Hindlimb muscle (tissue), 1 donor: ENCODE measurements at regions not wholly inside any gene's neighbourhood (a gene's known extent, or its start where the extent isn't known, plus 50 kb on each side); places are given as distances from the start of the nearest gene placed in this dataset.

Source experiments
- DNase-seq: peaks from one replicate; pipeline ENCODE4 v3.0.0-alpha.2; 2013

DNA sequence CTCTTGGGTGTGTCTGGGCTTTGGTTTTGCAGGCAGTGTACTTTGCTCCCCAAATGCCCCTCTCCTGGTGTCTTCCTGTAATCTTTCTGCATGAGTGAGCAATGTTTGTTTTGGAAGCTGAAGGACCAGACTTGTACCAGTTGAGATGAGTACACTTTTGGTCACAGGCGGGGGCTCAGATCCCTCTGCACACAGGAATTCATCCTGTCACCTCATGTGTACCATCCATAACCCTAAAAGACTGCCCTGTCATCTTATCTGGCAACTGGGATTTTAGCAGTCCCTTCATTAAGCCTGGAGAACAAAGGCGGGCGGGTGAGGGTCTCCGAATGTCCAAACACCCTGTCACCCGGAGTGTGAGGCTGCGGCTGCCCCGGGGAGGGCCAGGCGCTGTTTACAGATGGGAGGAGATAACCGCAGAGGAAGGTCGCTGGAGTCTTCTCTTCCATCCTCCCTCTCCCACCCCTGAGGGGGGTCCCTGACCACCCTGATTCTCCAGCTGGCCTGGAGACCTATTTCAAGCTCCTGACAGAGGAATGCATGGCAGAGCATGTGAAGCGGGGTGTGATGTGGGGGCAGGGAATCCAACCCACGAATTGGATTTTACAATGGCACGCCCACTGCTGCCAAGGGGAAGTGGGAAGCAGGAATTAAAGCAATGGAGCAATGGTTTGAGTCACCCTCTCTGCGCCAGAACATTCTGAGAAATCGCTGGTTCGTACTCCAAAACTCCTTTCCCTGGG is 158.2 kb upstream of the MYCN start:
- DNase-seq: no peak

DNA sequence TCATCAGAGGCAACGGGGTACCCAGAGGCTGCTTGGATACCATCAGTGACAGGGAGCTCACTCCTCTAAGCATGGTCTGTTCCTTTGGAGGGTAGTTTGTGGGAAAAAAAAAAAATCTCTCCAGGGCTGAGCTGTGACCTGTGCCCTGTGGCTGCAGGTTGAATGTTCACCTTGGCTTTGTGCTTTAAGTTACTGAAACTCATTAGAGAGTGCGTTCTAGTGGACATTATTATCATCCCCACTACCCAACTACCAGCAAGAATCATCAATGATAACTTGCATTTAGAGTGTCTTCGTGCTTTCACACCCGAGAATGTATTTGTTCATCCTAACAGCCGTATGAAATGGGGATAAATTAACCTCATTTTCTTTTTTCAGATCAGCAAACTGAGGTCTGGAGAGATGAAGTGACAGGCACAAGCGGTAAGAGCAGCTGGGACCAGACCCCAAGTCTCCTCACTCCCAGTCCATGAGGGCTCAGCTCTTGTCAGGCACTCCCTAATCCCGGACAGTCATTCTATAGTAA is 157.5 kb upstream of the MYCN start:
- no peak for DNase-seq

DNA sequence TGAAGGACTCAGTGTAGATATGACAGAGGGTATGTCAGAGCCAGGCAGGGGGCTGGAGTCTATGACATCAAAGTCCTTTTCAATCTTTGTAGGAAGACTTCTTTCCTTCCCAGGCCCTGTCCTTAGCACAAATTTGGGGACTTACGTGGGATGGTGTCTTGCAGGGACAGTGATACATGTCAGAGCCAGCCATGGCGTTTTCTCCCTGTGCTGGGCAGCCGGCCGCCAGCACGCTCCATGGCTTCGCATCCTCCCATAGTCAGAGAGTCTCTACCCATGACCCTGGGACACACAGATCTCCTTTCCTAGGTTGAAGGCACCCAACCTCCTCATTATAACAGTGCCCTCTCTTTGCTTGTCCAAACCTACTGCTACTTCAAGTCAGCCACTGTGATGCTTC is 156.9 kb upstream of the MYCN start:
- DNase-seq: no peak

DNA sequence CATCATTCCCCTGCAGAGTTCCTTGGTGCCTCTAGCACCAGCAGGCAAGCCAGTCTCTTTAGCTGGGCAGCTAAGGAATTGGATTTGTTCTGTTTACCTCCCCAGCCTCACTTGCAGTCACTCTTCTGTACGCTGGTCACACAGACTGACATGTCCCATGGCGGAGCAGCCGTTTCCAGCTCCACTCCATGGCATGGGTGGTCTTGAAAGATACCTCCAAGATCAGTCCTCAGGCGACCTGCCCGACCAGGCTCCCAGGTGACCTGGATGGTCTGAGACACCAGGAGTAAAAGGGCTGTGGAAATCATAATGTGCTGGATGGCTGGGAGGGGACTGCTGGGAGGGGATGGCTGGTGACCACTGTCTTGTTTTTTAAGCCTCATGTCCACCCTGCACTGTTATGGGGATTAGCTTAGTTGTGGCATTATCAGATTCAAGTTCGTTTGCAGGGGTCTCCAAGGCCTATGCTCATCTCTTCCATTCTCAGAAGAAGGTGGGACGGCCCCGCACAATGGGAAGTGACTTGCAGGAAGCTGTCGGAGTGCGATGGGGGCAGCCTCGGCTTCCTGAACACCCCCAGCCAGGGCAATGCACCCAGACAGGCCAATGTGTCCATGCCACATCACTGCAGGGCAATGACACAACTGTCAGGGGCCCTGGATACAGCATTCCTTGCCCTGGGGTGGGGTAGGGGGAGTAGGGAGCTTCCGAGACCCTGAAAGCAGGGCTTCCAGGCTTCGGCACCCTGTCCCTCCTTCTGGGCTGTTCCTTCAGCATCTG is 156.1 kb upstream of the MYCN start:
- DNase-seq: no peak

GRCh38 chr2:15784886-15785801 is 155.2 kb upstream of the MYCN start:
- no peak for DNase-seq

DNA sequence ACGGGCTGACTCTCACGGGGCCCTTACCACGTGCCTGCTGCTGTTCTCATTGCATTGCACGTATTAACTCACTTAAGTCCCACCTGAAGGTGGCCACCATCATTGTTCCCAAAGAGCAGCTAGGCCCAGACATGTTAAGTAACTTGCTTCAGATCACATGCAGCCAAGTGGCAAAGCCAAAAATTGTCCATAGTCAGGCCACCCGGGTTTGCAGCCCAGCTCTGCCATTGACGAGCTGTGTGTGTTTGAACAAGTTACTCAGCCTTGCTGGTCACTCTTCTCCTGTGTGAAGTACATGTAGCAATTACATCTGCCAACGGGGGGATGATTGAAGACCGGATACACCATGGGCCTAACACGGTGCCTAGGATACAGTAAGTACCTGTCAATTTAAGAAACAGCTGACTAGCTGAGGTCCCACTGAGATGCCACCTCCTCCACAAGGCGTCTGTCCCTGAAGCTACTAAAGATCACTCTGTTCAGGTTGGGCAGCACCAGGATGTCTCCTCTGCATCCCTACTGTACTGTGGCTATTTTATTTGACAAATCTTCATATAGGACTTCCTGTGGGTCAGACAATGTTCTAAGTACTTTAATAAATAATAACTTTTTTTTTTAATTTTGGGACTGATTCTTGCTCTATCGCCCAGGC is 154.2 kb upstream of the MYCN start:
- DNase-seq: no peak

DNA sequence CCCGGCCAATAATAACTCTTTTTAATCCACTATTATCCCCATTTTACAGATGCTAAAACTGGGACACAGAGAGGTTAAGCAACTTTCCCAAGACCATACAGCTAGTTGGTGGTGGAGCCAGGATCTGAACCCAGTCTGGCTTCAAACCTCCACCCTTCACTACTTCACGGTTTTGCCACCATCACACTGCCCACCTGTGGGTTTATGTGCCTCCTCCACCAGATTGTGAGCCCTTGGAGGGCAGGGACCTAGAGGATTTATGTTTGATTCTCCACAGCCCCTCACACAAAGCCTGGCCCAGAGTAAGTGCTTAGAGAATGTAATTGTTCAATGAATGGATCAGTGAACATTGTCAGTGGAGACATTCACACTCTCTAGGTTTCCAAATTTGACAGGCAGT is 153.4 kb upstream of the MYCN start:
- no peak for DNase-seq

DNA sequence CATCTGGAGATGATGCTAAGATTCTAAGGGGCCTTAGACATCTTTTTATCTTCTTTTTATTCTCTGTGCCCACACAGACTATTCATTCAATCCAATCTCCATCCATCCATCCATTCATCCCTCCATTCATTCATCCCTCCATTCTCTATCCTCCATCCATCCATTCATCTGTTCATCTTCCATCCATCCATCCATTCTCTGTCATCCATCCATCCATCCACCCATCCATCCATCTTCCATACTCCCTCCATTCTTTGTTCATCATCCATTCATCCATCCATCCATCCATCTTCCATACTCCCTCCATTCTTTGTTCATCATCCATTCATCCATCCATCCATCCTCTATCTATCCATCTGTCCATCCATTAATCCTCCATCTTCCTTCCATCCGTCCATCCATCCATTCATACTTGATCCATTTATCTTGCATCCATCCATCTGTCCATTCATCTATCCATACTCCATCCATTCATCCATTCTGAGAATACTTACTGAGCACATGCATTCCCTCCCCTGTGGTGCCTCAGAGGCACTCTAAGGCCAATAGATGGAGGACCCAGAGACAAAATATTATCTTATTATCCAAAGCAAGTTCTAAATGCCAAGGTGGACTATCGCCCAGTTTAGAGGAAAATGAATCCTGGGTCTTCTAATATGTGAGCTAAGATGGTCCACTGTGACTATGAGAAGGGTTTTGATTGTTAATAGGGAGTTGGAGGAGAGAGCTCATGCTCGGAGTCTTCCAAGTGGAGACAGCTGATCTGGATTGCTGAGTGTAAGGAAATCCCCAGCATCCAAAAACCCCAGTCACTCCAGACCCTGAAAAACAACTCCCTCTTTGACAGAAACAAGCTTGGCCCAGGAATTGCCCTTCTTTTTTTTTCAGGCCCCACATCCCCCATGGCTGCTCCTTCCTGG is 152.6 kb upstream of the MYCN start:
- no peak for DNase-seq

DNA sequence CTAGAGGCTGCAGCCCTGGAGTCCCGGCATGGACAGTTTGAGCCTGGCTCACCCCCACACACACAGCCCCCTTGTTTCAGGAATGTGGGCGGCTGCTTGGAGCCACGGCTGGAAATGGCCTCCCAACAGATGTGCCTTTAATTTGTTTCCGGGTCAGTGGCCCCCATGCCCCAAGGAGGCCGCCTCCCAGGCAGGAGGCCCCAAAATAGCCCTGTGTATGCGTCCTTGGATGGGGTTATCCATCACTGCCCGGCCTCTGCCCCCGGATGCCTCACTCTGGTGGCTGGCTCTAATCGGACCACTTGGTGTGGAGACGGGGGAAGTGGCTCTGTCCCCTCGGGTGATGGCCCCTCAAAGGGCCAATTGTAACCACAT is 151.9 kb upstream of the MYCN start:
- DNase-seq: no peak

- no peak for DNase-seq
Measured at GRCh38 chr2:15788830-15789229, 151.5 kb upstream of the MYCN start.

GRCh38 chr2:15789381-15790062 is 150.8 kb upstream of the MYCN start:
- no peak for DNase-seq

GRCh38 chr2:15790326-15790725 is 150.0 kb upstream of the MYCN start:
- DNase-seq: no peak

DNA sequence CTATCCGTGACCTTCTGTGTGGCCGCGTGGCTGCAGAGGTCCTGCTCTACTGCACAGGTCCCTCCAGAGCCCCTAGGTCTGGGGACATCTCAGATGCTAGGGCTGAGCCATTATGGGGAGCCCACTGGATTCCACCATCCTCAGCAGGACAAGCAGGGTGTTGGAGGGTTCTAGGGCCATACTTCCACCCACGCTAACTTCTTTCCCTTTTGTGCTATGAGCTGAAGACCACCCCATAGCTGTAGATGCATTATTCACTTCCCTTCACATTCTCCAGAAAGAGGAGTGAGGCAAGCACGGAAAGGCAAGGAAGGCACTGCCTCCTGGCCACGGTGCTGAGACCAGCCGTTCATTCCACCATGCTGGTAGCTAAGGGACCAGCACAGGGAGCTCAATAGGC is 149.5 kb upstream of the MYCN start:
- no peak for DNase-seq

GRCh38 chr2:15791294-15791693 is 149.1 kb upstream of the MYCN start:
- no peak for DNase-seq

GRCh38 chr2:15792331-15792730 is 148.0 kb upstream of the MYCN start:
- DNase-seq: no peak

DNA sequence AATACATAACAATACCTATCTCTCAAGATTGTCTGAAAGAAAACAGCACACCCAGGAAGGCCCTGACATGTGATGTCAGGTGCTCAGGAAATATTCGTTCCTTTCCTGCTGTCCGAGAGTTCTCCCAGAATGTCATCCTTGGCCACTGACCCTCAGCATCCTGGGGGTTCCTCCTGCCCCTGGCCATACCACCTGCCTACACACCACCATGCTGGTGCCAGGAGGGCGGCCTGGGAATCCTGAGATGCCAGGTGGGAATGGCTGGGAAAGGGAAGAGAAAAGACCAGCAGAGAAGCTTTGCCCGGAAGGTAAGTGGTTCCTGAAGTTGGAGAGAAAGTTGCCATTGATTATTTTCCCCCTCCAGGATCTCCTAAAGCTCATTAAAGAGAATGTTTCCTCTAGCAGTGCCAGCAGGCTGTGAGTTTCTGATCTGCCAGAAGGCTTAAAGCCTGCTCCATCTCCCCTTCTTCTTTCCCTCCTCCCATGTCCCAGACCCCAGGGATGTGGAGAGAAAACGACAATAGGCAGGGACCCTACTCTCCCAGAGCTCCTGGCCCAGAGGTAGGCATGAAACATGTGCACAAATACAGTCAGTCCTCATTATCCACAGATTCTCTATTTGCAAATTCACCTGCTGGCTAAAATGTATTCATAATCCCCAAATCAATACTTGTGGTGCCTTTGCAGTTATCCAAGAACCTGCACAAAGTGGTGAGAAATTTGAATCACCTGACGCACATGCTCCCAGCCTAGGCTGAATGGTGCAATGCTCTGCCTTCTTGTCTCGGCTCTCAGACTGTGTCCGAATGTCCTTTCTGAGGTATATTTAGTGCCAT is 147.1 kb upstream of the MYCN start:
- no peak for DNase-seq

- DNase-seq: no peak
Measured at GRCh38 chr2:15793978-15794377, 146.4 kb upstream of the MYCN start.

DNA sequence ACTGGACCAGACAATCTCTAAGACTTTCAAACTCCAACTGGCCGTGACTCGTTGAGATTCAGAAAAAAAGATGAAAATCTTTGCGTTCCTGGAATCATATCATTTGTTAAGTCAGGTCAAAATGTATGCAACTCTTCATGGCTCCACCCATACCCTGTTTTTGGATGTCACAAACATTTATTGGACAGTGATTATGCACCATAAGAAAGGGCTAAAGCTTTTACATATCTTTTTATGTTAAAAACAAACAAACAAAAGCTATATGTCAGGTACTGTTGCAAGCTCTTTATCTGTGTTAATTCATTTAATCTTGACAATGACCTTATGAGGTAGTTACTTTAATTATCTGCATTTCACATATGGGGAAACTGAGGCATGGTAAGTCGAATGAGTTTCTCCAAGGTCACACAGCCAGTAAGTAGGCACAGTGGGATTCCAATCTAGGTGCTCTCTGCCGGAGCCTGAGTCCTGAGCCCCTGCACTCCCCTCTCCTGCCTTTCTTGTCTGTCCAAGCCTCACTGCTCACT is 145.7 kb upstream of the MYCN start:
- no peak for DNase-seq

- DNase-seq: peak; percentile 84
Measured at GRCh38 chr2:15795426-15795825, 144.9 kb upstream of the MYCN start.
